WERI-Rb-1 (cell line): ENCODE measurements at regions not wholly inside any gene's neighbourhood (a gene's known extent, or its start where the extent isn't known, plus 50 kb on each side); places are given as distances from the start of the nearest gene placed in this dataset.

ENCODE experiments used
- DNase-seq: peaks from one replicate; pipeline ENCODE4 v3.0.0-alpha.2; 2020
- H3K27ac ChIP-seq: fragments of 250-450 bp; sonication (Bioruptor Pico); 2 replicates; pipeline ENCODE4 v1.5.1; 2020; ENCODE audit warnings: mild to moderate bottlenecking, moderate library complexity
- H3K27me3 ChIP-seq: fragments of 250-450 bp; sonication (Bioruptor Pico); 2 replicates; pipeline ENCODE4 v1.5.1; 2021; ENCODE audit warnings: mild to moderate bottlenecking, low read depth, moderate library complexity; ENCODE audit not compliant: insufficient read depth, severe bottlenecking
- H3K36me3 ChIP-seq: fragments of 250-450 bp; sonication (Bioruptor Pico); 2 replicates; pipeline ENCODE4 v1.5.1; 2020; ENCODE audit warnings: mild to moderate bottlenecking, moderate library complexity
- H3K4me3 ChIP-seq: 2 replicates; pipeline ENCODE4 v1.5.1; 2011; ENCODE audit warnings: low read depth, mild to moderate bottlenecking, control low read depth, low read length
- H3K9me3 ChIP-seq: fragments of 250-450 bp; sonication (Bioruptor Pico); 2 replicates; pipeline ENCODE4 v1.5.1; 2021; ENCODE audit warnings: mild to moderate bottlenecking, moderate library complexity; ENCODE audit not compliant: severe bottlenecking
- CTCF ChIP-seq: IDR thresholded peaks from 2 replicates; pipeline ENCODE4 v1.5.1; 2011; ENCODE audit warnings: low read depth, mild to moderate bottlenecking, control low read depth, inconsistent platforms, low read length

GRCh38 chr9:91026266-91026665 lies 224.6 kb downstream of the SYK start:
- no peak for TF ChIP-seq CTCF
- Histone ChIP-seq H3K36me3 (no peaks in the 10 kb centered on the region), H3K9me3 (no peaks in the 10 kb centered on the region), H3K27ac (no peak overlapping the region), H3K27me3 (no peaks in the 10 kb centered on the region), H3K4me3 (no peak overlapping the region)
- DNase-seq = no peak

GRCh38 chr9:91027005-91027404 lies 225.4 kb downstream of the SYK start:
- Histone ChIP-seq H3K27me3 (no peaks in the 10 kb centered on the region), H3K9me3 (no peaks in the 10 kb centered on the region), H3K4me3 (no peak overlapping the region), H3K27ac (no peak overlapping the region), H3K36me3 (no peaks in the 10 kb centered on the region)
- DNase-seq = no peak
- TF ChIP-seq CTCF = no peak

- Histone ChIP-seq H3K9me3 (no peaks in the 10 kb centered on the region), H3K27me3 (no peaks in the 10 kb centered on the region), H3K27ac (no peak overlapping the region), H3K36me3 (no peaks in the 10 kb centered on the region), H3K4me3 (no peak overlapping the region)
- TF ChIP-seq CTCF = no peak
- DNase-seq = no peak
Observed at GRCh38 chr9:91028166-91028827, 226.7 kb downstream of the SYK start.

- Histone ChIP-seq H3K9me3 (no peaks in the 10 kb centered on the region), H3K27me3 (no peaks in the 10 kb centered on the region), H3K27ac (no peak overlapping the region), H3K36me3 (no peaks in the 10 kb centered on the region), H3K4me3 (no peak overlapping the region)
- TF ChIP-seq CTCF = no peak
- DNase-seq = no peak
Observed at GRCh38 chr9:91029650-91030361, 228.2 kb downstream of the SYK start.

GRCh38 chr9:91032121-91032531 lies 230.5 kb downstream of the SYK start:
- H3K27me3 ChIP-seq = no peaks in the 10 kb centered on the region
- H3K9me3 ChIP-seq = no peaks in the 10 kb centered on the region
- DNase-seq = no peak
- H3K4me3 ChIP-seq = no peak overlapping the region
- no peaks in the 10 kb centered on the region for H3K36me3 ChIP-seq
- H3K27ac ChIP-seq = no peak overlapping the region
- TF ChIP-seq CTCF = no peak
